ENCODE measurements at regions not wholly inside any gene's neighbourhood (a gene's known extent, or its start where the extent isn't known, plus 50 kb on each side); places are given as distances from the start of the nearest gene placed in this dataset.
A peak's percentile ranks its signal among the peaks of the same experiment; 100 is the strongest.

GRCh38 chr10:8543361-8544056 lies 489.0 kb downstream of the GATA3 start:
- DNase-seq (ENCODE audit: extremely low read depth in 1 of 11, low read depth in 9 of 11, low spot score in 4 of 11) = no peak

GRCh38 chr10:8544057-8544380 lies 489.5 kb downstream of the GATA3 start:
- no peak for DNase-seq (ENCODE audit: extremely low read depth in 1 of 11, low read depth in 9 of 11, low spot score in 4 of 11)

DNA sequence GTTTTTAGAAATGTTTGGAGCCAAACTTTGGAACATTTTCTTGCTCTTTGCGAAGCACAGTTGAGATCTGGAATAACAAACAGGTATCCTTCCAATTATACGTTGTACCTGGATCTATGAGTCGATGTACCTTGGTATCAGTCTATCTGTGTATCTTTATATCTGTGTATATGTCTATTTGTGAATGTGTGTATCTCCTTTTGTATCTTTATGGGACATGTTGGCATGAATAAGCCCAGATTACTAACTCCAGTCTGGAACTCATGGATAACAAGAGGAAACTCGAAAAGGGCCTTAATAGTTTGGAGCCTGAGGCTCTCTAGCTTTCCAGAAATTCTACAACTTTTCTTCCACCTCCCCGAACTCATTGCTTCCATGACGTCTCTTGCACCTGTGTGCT lies 490.0 kb downstream of the GATA3 start:
- DNase-seq (ENCODE audit: extremely low read depth in 1 of 11, low read depth in 9 of 11, low spot score in 4 of 11) = no peak

GRCh38 chr10:8554574-8554973 lies 500.1 kb downstream of the GATA3 start:
- no peak for DNase-seq (ENCODE audit: extremely low read depth in 1 of 11, low read depth in 9 of 11, low spot score in 4 of 11)

- DNase-seq (ENCODE audit: extremely low read depth in 1 of 11, low read depth in 9 of 11, low spot score in 4 of 11) = no peak
Observed at GRCh38 chr10:8556321-8556720, 501.8 kb downstream of the GATA3 start.

DNA sequence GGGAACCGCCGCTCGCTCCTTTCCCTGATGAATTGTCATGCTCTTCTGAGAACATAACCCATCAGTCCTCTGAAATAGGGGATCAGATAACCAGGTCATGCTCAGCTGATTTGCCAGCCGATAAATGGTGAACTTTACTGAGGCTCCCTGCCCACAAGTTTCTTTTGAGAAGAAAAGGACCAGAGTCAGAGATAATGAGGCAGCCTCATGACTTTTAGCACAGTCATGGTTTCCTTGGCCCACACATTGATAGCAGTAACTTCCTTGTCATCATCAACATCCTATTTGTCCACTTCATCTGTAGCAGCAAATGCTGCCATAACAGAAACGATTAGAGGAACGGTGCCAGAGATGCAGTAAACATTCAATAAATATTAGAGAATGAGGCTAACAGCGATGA lies 509.0 kb downstream of the GATA3 start:
- no peak for DNase-seq (ENCODE audit: extremely low read depth in 1 of 11, low read depth in 9 of 11, low spot score in 4 of 11)

DNA sequence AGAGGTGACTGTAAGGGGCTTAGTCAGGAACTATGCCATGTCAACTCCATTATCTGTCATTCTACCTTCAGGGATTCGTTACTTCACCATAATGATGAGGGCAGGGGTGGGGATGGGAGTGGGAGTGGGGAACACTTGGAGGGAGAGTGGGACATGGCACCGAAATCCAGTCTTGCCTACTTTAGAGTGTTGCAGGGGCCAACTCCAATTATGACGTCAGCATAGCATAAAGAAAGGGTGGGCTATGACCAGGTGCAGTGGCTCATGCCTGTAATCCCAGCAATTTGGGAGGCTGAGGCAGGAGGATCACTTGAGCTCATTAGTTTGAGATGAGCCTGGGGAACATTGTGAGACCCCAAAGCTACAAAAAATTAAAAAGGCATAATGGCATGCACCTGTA lies 512.2 kb downstream of the GATA3 start:
- no peak for DNase-seq (ENCODE audit: extremely low read depth in 1 of 11, low read depth in 9 of 11, low spot score in 4 of 11)

DNA sequence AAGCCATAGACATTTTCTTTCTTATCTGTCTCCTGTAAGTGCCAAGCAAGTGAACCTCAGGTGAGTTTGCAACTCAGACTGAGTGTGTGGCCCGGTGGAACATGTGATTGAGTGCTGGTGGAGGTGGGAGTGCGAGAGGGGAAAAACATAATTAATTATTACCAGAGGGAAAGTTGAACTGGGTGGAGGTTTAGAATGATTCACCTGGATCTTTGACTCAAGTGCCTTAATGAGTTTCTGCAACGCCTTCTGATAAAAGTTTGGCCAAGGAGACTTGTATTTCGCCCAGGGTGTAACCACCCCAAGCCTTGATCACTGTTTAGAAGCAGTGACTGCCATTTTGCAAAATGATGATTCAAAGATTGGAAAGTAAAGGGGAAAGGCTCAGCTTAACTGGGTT lies 513.9 kb downstream of the GATA3 start:
- no peak for DNase-seq (ENCODE audit: extremely low read depth in 1 of 11, low read depth in 9 of 11, low spot score in 4 of 11)

- no peak for DNase-seq (ENCODE audit: extremely low read depth in 1 of 11, low read depth in 9 of 11, low spot score in 4 of 11)
Observed at GRCh38 chr10:8575620-8576019, 521.1 kb downstream of the GATA3 start.

- no peak for DNase-seq (ENCODE audit: extremely low read depth in 1 of 11, low read depth in 9 of 11, low spot score in 4 of 11)
Observed at GRCh38 chr10:8576281-8576680, 521.8 kb downstream of the GATA3 start.

- no peak for DNase-seq (ENCODE audit: extremely low read depth in 1 of 11, low read depth in 9 of 11, low spot score in 4 of 11)
Observed at GRCh38 chr10:8576911-8577310, 522.4 kb downstream of the GATA3 start.

- DNase-seq (ENCODE audit: extremely low read depth in 1 of 11, low read depth in 9 of 11, low spot score in 4 of 11) = no peak
Observed at GRCh38 chr10:8577686-8578085, 523.2 kb downstream of the GATA3 start.

DNA sequence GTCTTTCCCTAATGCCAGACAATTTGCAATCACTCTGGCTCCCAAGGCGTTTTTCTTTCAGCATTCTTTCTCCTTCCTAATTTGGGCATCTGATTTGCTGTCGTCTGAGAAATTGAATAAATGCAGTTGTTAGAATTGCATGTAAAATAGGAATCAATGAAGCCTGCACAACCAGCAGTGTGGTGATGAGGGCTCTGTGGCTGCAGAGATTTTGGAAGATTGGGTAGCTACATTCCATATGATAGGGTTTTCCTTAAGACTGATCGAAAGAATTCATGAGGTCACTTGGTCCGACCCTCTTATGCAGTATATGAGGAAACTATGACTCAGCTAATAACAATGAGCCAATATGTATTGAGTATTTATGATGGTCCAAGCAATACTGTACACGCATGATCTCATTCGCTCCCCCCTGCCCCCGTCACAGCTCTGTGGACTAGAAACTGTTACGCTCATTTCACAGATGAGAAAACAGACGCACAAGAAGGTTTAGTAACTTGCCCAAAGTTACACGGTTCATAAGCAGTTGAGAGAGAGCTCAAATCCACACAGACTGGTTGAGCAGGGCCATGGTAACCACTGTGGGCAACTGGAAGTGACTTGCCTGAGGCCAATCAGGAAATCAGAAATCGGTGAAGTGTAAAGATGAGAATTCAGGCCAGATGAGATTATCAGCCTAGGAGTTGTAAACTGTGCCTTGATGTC lies 527.2 kb downstream of the GATA3 start:
- peak in 7 of 11 donors; percentile 17 to 46 (median 35) for DNase-seq (ENCODE audit: extremely low read depth in 1 of 11, low read depth in 9 of 11, low spot score in 4 of 11)

GRCh38 chr10:8583096-8583495 lies 528.6 kb downstream of the GATA3 start:
- no peak for DNase-seq (ENCODE audit: extremely low read depth in 1 of 11, low read depth in 9 of 11, low spot score in 4 of 11)

- no peak for DNase-seq (ENCODE audit: extremely low read depth in 1 of 11, low read depth in 9 of 11, low spot score in 4 of 11)
Observed at GRCh38 chr10:8584666-8585065, 530.2 kb downstream of the GATA3 start.

- DNase-seq (ENCODE audit: extremely low read depth in 1 of 11, low read depth in 9 of 11, low spot score in 4 of 11) = no peak
Observed at GRCh38 chr10:8586504-8586903, 532.0 kb downstream of the GATA3 start.

DNA sequence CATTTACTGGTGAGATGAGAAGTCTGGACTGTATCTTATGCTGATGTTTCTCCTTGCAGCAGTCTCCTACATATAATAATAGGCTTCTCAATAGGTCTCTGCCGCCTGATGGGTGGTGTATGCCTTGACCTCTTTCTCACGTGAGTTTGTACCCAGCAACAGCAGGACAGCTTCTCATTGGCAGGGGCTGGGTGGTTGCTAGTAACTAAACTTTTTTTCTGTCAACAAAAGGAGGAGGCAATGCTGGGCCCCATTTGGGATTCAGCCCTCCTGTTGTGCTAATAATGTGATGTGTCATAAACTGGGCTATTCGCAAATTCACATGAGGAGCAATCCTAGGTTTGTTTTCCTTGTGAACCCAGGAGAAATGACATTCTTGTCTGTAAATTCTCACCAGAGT lies 533.6 kb downstream of the GATA3 start:
- no peak for DNase-seq (ENCODE audit: extremely low read depth in 1 of 11, low read depth in 9 of 11, low spot score in 4 of 11)

- DNase-seq (ENCODE audit: extremely low read depth in 1 of 11, low read depth in 9 of 11, low spot score in 4 of 11) = no peak
Observed at GRCh38 chr10:8590518-8590917, 536.0 kb downstream of the GATA3 start.

GRCh38 chr10:8591640-8592039 lies 537.2 kb downstream of the GATA3 start:
- DNase-seq (ENCODE audit: extremely low read depth in 1 of 11, low read depth in 9 of 11, low spot score in 4 of 11) = no peak

GRCh38 chr10:8594176-8594575 lies 539.7 kb downstream of the GATA3 start:
- DNase-seq (ENCODE audit: extremely low read depth in 1 of 11, low read depth in 9 of 11, low spot score in 4 of 11) = peak in 1 of 11 donors; percentile 18

DNA sequence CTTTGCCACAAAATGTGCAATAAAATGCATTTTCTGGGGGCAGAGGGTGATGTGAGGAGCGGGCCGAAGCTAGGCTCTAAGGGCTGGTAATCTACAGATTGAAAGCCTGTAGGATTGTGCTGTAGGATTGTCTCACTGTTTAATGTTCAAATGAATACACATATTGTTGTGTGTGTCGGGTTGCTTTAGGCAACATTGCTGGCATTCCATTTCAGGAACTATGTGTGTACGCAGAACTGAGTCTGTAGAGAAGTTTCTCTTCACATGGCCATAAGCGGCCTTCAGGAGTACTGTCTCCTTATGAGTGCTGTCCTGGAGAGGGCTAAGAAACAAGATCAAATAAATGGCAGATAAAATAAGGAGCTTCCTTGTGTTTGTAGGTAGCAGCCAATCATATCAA lies 540.2 kb downstream of the GATA3 start:
- DNase-seq (ENCODE audit: extremely low read depth in 1 of 11, low read depth in 9 of 11, low spot score in 4 of 11) = no peak

Data from renal cortex interstitium (tissue), 11 donors.